ENCODE measurements at regions not wholly inside any gene's neighbourhood (a gene's known extent, or its start where the extent isn't known, plus 50 kb on each side); places are given as distances from the start of the nearest gene placed in this dataset.
"Not testable (repeated sequence)": the region's sequence is repeated elsewhere in the genome, so short reads cannot be mapped to it uniquely, and the experiment has no call there.

- H3K4me1 ChIP-seq (ENCODE audit: insufficient read depth, low read length) = no peaks in the 10 kb centered on the region
- no peak overlapping the region for H3K4me3 ChIP-seq (ENCODE audit: low read length)
- no peaks in the 10 kb centered on the region for H3K9me3 ChIP-seq (ENCODE audit: insufficient read depth, low read depth, low read length)
- H3K27me3 ChIP-seq (ENCODE audit: insufficient read depth, low read length) = no peaks in the 10 kb centered on the region
- H3K27ac ChIP-seq (ENCODE audit: low read depth, low read length) = no peak overlapping the region
- H3K9ac ChIP-seq (ENCODE audit: low read depth, low read length) = no peak overlapping the region
- H3K36me3 ChIP-seq (ENCODE audit: insufficient read depth, low read length) = no peaks in the 10 kb centered on the region
- WGBS = 97% methylated on average over 2 of the region's 3 CpGs
These were observed 734.5 kb upstream of the CCDC179 start for GRCh38 chr11:23594755-23595154.

GRCh38 chr11:23604966-23605365 is 744.7 kb upstream of the CCDC179 start:
- H3K27ac ChIP-seq (ENCODE audit: low read depth, low read length) = no peak overlapping the region
- no peaks in the 10 kb centered on the region for H3K27me3 ChIP-seq (ENCODE audit: insufficient read depth, low read length)
- no peaks in the 10 kb centered on the region for H3K36me3 ChIP-seq (ENCODE audit: insufficient read depth, low read length)
- H3K9ac ChIP-seq (ENCODE audit: low read depth, low read length) = no peak overlapping the region
- no peaks in the 10 kb centered on the region for H3K4me1 ChIP-seq (ENCODE audit: insufficient read depth, low read length)
- 97% methylated on average over 3 of the region's 3 CpGs for WGBS
- no peaks in the 10 kb centered on the region for H3K9me3 ChIP-seq (ENCODE audit: insufficient read depth, low read depth, low read length)
- no peak overlapping the region for H3K4me3 ChIP-seq (ENCODE audit: low read length)

GRCh38 chr11:23606191-23606590 is 745.9 kb upstream of the CCDC179 start:
- no CpG with 5 or more reads among the region's 1 CpG for WGBS
- Histone ChIP-seq H3K9ac (ENCODE audit: low read depth, low read length) (no peak overlapping the region), H3K4me1 (ENCODE audit: insufficient read depth, low read length) (no peaks in the 10 kb centered on the region), H3K9me3 (ENCODE audit: insufficient read depth, low read depth, low read length) (no peaks in the 10 kb centered on the region), H3K36me3 (ENCODE audit: insufficient read depth, low read length) (no peaks in the 10 kb centered on the region), H3K27ac (ENCODE audit: low read depth, low read length) (no peak overlapping the region), H3K4me3 (ENCODE audit: low read length) (no peak overlapping the region), H3K27me3 (ENCODE audit: insufficient read depth, low read length) (no peaks in the 10 kb centered on the region)

GRCh38 chr11:23611726-23612125 is 751.5 kb upstream of the CCDC179 start:
- Histone ChIP-seq H3K36me3 (ENCODE audit: insufficient read depth, low read length) (no peaks in the 10 kb centered on the region), H3K4me3 (ENCODE audit: low read length) (no peak overlapping the region), H3K4me1 (ENCODE audit: insufficient read depth, low read length) (no peaks in the 10 kb centered on the region), H3K9me3 (ENCODE audit: insufficient read depth, low read depth, low read length) (no peaks in the 10 kb centered on the region), H3K27ac (ENCODE audit: low read depth, low read length) (no peak overlapping the region), H3K27me3 (ENCODE audit: insufficient read depth, low read length) (no peaks in the 10 kb centered on the region), H3K9ac (ENCODE audit: low read depth, low read length) (no peak overlapping the region)
- 95% methylated on average over 3 of the region's 3 CpGs for WGBS

- no peak overlapping the region for H3K9ac ChIP-seq (ENCODE audit: low read depth, low read length)
These were observed 760.3 kb upstream of the CCDC179 start for GRCh38 chr11:23620617-23621016.

GRCh38 chr11:23632293-23632692 is 772.0 kb upstream of the CCDC179 start:
- Histone ChIP-seq H3K9me3 (ENCODE audit: insufficient read depth, low read depth, low read length) (no peaks in the 10 kb centered on the region), H3K4me1 (ENCODE audit: insufficient read depth, low read length) (no peaks in the 10 kb centered on the region), H3K36me3 (ENCODE audit: insufficient read depth, low read length) (no peaks in the 10 kb centered on the region), H3K4me3 (ENCODE audit: low read length) (no peak overlapping the region), H3K9ac (ENCODE audit: low read depth, low read length) (no peak overlapping the region), H3K27me3 (ENCODE audit: insufficient read depth, low read length) (no peaks in the 10 kb centered on the region), H3K27ac (ENCODE audit: low read depth, low read length) (no peak overlapping the region)
- 88% methylated on average over 2 of the region's 2 CpGs for WGBS

More at GRCh38 chr11:23620617-23621016, 760.3 kb upstream of the CCDC179 start:
- Histone ChIP-seq H3K9me3 (ENCODE audit: insufficient read depth, low read depth, low read length) (no peaks in the 10 kb centered on the region), H3K36me3 (ENCODE audit: insufficient read depth, low read length) (no peaks in the 10 kb centered on the region), H3K27me3 (ENCODE audit: insufficient read depth, low read length) (no peaks in the 10 kb centered on the region), H3K27ac (ENCODE audit: low read depth, low read length) (no peak overlapping the region), H3K4me1 (ENCODE audit: insufficient read depth, low read length) (no peaks in the 10 kb centered on the region), H3K4me3 (ENCODE audit: low read length) (no peak overlapping the region)

GRCh38 chr11:23644443-23644842 is 784.2 kb upstream of the CCDC179 start:
- Histone ChIP-seq H3K4me3 (ENCODE audit: low read length) (no peak overlapping the region), H3K27me3 (ENCODE audit: insufficient read depth, low read length) (no peaks in the 10 kb centered on the region), H3K27ac (ENCODE audit: low read depth, low read length) (peak overlapping the region; percentile 51; the same call in 1 of the 2 replicates), H3K9me3 (ENCODE audit: insufficient read depth, low read depth, low read length) (no peaks in the 10 kb centered on the region), H3K36me3 (ENCODE audit: insufficient read depth, low read length) (no peaks in the 10 kb centered on the region), H3K4me1 (ENCODE audit: insufficient read depth, low read length) (peaks cover 17% of the 10 kb centered on the region), H3K9ac (ENCODE audit: low read depth, low read length) (no peak overlapping the region)
- 93% methylated on average over 1 of the region's 1 CpG for WGBS

GRCh38 chr11:23652336-23652735 is 792.1 kb upstream of the CCDC179 start:
- H3K4me1 ChIP-seq (ENCODE audit: insufficient read depth, low read length); H3K4me3 ChIP-seq (ENCODE audit: low read length); H3K36me3 ChIP-seq (ENCODE audit: insufficient read depth, low read length); H3K27ac ChIP-seq (ENCODE audit: low read depth, low read length); H3K9me3 ChIP-seq (ENCODE audit: insufficient read depth, low read depth, low read length); H3K27me3 ChIP-seq (ENCODE audit: insufficient read depth, low read length); H3K9ac ChIP-seq (ENCODE audit: low read depth, low read length): not testable (repeated sequence)
- WGBS = 98% methylated on average over 20 of the region's 20 CpGs

- Histone ChIP-seq H3K9me3 (ENCODE audit: insufficient read depth, low read depth, low read length) (no peaks in the 10 kb centered on the region), H3K36me3 (ENCODE audit: insufficient read depth, low read length) (no peaks in the 10 kb centered on the region), H3K4me1 (ENCODE audit: insufficient read depth, low read length) (no peaks in the 10 kb centered on the region), H3K27me3 (ENCODE audit: insufficient read depth, low read length) (no peaks in the 10 kb centered on the region), H3K9ac (ENCODE audit: low read depth, low read length) (no peak overlapping the region), H3K4me3 (ENCODE audit: low read length) (no peak overlapping the region), H3K27ac (ENCODE audit: low read depth, low read length) (no peak overlapping the region)
- 97% methylated on average over 33 of the region's 33 CpGs for WGBS
These were observed 792.9 kb upstream of the CCDC179 start for GRCh38 chr11:23653071-23653675.

GRCh38 chr11:23668324-23668723 is 808.0 kb upstream of the CCDC179 start:
- WGBS = 100% methylated on average over 1 of the region's 1 CpG
- 0 out of 2 replicates have a peak, but pooled peaks cover 7% of the 10 kb centered on the region for H3K9me3 ChIP-seq (ENCODE audit: insufficient read depth, low read depth, low read length)
- H3K27ac ChIP-seq (ENCODE audit: low read depth, low read length) = no peak overlapping the region
- H3K4me1 ChIP-seq (ENCODE audit: insufficient read depth, low read length) = no peaks in the 10 kb centered on the region
- H3K27me3 ChIP-seq (ENCODE audit: insufficient read depth, low read length) = no peaks in the 10 kb centered on the region
- no peak overlapping the region for H3K4me3 ChIP-seq (ENCODE audit: low read length)
- no peak overlapping the region for H3K9ac ChIP-seq (ENCODE audit: low read depth, low read length)
- no peaks in the 10 kb centered on the region for H3K36me3 ChIP-seq (ENCODE audit: insufficient read depth, low read length)

GRCh38 chr11:23673366-23673765 is 813.1 kb upstream of the CCDC179 start:
- Histone ChIP-seq H3K4me3 (ENCODE audit: low read length) (no peak overlapping the region), H3K9me3 (ENCODE audit: insufficient read depth, low read depth, low read length) (no peaks in the 10 kb centered on the region), H3K36me3 (ENCODE audit: insufficient read depth, low read length) (no peaks in the 10 kb centered on the region), H3K27ac (ENCODE audit: low read depth, low read length) (no peak overlapping the region), H3K27me3 (ENCODE audit: insufficient read depth, low read length) (no peaks in the 10 kb centered on the region), H3K4me1 (ENCODE audit: insufficient read depth, low read length) (no peaks in the 10 kb centered on the region), H3K9ac (ENCODE audit: low read depth, low read length) (no peak overlapping the region)
- WGBS = 100% methylated on average over 1 of the region's 1 CpG

- H3K36me3 ChIP-seq (ENCODE audit: insufficient read depth, low read length) = no peaks in the 10 kb centered on the region
- H3K4me1 ChIP-seq (ENCODE audit: insufficient read depth, low read length) = no peaks in the 10 kb centered on the region
- H3K4me3 ChIP-seq (ENCODE audit: low read length) = no peak overlapping the region
- no peak overlapping the region for H3K27ac ChIP-seq (ENCODE audit: low read depth, low read length)
- H3K27me3 ChIP-seq (ENCODE audit: insufficient read depth, low read length) = no peaks in the 10 kb centered on the region
- H3K9ac ChIP-seq (ENCODE audit: low read depth, low read length) = no peak overlapping the region
- H3K9me3 ChIP-seq (ENCODE audit: insufficient read depth, low read depth, low read length) = no peaks in the 10 kb centered on the region
These were observed 814.6 kb upstream of the CCDC179 start for GRCh38 chr11:23674866-23675265.
